GM12865 (cell line): ENCODE measurements at regions not wholly inside any gene's neighbourhood (a gene's known extent, or its start where the extent isn't known, plus 50 kb on each side); places are given as distances from the start of the nearest gene placed in this dataset.

Experiments
- DNase-seq: peaks from one replicate; pipeline ENCODE4 v3.0.0; 2010; ENCODE audit warnings: low read depth
- H3K4me3 ChIP-seq: 2 replicates; pipeline ENCODE4 v1.5.1; 2011; ENCODE audit warnings: mild to moderate bottlenecking, low read depth, low read length, control low read depth
- TF ChIP-seq, protein P1 (sequence below): IDR thresholded peaks from 2 replicates; pipeline ENCODE4 v1.5.1; 2011; ENCODE audit warnings: low read length, control low read depth, low read depth, inconsistent platforms; ENCODE audit not compliant: insufficient read depth; ENCODE audit errors: missing control alignments

DNA sequence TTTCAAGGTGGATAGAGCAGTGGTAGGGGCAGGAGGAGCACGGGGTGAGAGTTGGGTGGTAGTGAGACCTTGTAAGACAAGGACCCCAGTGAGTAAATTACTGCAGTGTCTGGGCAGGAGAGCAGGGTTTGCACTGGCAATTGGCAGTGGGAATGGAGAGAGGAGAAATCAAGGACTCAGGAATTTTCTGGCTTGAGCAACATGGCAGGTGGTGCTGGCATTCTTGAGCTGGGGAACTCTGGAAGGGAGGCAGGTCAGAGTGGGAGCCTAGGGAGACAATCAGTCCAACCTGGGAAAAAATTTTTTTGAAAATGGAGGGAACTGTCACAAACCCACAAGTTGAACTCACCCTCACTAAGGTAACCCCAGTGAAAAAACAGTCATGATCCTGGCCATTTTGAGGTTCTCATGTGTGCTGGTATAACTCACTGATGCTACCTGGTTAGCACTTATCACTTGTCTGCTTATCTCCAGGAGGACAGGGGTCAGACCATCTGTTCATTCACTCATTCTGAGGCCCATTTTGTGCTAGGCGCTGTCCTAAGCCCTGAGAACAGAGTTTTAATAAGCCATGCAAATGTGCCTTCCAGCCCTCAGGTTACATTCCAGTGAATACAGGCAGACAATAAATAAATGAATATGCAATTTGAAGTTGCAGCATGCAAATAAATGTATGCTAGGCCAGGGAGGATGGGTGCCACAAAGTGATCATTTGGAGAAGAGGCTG lies 92.2 kb upstream of the SEC11C start:
- no peak for DNase-seq
- TF ChIP-seq, protein P1, sequence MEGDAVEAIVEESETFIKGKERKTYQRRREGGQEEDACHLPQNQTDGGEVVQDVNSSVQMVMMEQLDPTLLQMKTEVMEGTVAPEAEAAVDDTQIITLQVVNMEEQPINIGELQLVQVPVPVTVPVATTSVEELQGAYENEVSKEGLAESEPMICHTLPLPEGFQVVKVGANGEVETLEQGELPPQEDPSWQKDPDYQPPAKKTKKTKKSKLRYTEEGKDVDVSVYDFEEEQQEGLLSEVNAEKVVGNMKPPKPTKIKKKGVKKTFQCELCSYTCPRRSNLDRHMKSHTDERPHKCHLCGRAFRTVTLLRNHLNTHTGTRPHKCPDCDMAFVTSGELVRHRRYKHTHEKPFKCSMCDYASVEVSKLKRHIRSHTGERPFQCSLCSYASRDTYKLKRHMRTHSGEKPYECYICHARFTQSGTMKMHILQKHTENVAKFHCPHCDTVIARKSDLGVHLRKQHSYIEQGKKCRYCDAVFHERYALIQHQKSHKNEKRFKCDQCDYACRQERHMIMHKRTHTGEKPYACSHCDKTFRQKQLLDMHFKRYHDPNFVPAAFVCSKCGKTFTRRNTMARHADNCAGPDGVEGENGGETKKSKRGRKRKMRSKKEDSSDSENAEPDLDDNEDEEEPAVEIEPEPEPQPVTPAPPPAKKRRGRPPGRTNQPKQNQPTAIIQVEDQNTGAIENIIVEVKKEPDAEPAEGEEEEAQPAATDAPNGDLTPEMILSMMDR = no peak
- H3K4me3 ChIP-seq = no peak overlapping the region

DNA sequence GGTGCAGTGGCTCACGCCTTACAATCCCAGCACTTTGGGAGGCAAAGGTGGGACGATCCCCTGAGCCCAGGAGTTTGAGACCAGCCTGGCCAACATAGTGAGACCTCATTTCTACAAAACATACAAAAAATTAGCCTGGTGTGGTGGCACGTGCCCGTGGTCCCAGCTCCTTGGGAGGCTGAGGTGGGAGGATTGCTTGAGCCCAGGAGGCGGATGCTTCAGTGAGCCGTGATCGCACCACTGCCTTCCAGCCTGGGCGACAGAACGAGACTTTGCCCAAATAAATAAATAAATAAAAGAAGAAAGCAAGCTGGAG lies 91.7 kb upstream of the SEC11C start:
- no peak overlapping the region for H3K4me3 ChIP-seq
- TF ChIP-seq, protein P1 = no peak
- no peak for DNase-seq

DNA sequence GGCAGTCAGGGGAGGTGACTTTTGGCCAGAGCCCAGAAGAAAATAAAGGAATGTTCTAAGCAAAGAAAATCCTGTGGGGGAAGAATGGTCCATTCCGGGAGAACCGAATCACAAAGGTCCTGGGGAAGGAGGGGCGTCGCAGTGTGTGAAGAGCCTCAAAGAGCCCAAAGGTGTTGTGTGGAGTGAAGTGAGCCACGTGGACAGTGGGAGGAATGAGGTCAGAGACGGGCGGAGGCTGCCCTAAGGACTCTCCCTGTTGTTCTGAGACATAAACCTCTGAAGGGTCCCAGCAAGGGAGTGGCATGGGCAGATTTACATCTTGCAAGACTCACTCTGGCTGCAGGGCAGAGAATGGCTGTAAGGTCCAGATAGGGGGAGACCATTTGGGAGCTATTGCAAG lies 91.3 kb upstream of the SEC11C start:
- TF ChIP-seq, protein P1 = no peak
- H3K4me3 ChIP-seq = no peak overlapping the region
- no peak for DNase-seq

DNA sequence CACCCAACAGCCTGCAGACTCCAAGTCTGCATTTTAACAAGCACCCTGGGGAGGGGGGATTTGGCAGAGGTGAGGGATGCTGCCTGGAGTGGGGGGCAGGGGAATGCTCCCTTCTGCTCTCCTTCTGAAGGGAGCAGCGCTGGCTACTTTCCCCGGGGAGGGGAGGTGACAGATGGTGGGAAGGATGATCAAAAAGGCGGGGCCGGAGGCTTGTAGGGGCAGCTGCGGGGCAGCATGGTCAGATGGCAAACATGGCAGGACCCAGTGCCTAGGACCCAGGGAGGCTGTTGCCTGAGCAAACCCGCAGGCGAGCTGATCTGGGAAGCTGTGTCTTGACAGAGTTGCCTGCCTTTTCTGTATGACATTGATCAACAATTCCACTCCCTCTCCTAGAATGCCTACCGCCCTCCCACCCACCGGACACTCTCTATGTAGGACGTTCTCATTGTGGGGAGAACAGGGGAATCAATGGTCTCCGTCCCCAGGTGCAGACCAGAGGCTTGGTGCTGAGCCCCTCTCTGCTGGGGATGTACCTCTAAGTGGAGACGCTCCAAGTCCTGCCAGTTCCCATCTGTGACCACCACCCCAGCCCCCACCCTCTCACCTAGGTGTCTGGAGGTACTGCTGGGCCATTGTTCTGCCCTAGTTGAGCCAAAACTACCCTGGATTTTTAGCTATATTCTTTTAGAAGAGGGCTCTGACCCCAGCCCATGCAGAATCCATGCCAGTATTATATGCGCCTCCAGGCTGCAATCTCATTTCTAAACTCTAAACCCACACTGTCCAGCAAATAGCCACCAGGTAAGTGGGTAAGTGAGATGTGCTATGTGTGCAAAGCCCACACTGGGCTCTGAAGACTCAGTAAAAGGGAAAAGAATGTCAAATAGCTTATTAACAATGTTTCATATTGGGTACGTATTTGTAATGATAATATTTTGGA lies 89.7 kb upstream of the SEC11C start:
- no peak for DNase-seq
- no peak overlapping the region for H3K4me3 ChIP-seq
- TF ChIP-seq, protein P1 = no peak

DNA sequence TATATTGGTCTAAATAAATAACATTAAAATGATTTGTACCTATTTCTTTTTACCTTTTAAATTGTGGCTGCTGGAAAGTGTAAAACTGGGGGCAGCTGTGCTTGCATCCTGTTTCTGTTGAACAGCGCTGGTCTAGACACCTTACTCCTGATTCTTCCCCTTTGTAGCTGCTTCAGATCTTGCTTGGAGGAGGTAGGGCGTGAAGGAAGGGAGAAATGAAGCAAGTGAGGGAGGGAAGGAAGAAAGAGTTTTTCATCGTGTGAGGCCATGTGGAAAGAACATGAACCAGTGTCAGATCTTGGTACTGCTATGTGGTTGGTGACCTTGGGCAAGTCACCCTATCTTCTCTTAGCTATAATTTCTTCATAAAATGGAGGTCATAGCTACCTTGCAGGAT lies 89.0 kb upstream of the SEC11C start:
- TF ChIP-seq, protein P1 = no peak
- H3K4me3 ChIP-seq = no peak overlapping the region
- DNase-seq = no peak

DNA sequence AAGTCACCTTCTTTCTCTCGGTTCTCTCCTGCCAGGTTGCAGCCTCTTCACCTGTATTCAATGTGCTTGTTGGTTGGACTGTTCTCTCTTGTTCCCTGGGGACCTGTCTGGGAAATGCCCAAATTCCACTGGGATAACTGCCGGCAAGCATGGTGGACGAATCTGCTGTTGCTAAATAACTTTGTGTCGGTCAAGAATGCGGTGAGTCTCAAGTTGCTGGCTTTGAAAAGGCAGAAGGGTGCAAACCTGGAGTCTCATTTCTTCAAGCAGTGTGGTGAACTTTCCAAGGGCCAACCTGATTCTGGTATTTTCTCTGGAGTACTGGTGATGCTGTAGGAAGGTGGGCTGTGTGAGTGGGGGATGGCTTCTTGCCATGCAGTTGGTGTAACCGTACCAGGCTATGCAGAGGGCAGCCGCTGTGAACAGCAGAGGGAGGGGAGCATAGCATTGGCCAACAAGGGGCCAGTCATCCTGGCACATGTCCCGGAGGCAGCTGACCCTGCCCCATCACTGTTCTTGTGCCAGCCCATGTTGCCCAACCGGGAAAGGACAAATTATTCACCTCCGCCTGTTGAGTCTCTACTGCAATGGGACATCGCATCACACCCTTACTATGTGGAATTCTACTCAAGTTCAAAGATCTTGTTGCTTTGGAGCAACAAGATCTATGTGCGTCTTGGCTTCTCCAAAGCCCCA lies 88.1 kb upstream of the SEC11C start:
- no peak overlapping the region for H3K4me3 ChIP-seq
- DNase-seq = no peak
- TF ChIP-seq, protein P1 = no peak
